KMS-11 (cell line): ENCODE measurements at regions not wholly inside any gene's neighbourhood (a gene's known extent, or its start where the extent isn't known, plus 50 kb on each side); places are given as distances from the start of the nearest gene placed in this dataset.
"Not testable (repeated sequence)": the region's sequence is repeated elsewhere in the genome, so short reads cannot be mapped to it uniquely, and the experiment has no call there.

Experiments
- H2AFZ ChIP-seq: fragments of 200-600 bp; sonication (generic); 2 replicates; pipeline ENCODE4 v1.6.1; 2016; ENCODE audit warnings: antibody characterized with exemption, mixed run types, low read depth
- H3K27ac ChIP-seq: fragments of 200-600 bp; sonication (generic); 2 replicates; pipeline ENCODE4 v1.6.1; 2016; ENCODE audit warnings: mild to moderate bottlenecking, mixed run types
- H3K27me3 ChIP-seq: fragments of 200-600 bp; sonication (generic); 2 replicates; pipeline ENCODE4 v1.6.1; 2017; ENCODE audit warnings: mild to moderate bottlenecking, low read depth, mixed run types, moderate library complexity; ENCODE audit not compliant: insufficient read depth
- H3K36me3 ChIP-seq: fragments of 200-600 bp; sonication (generic); 2 replicates; pipeline ENCODE4 v1.6.1; 2017; ENCODE audit warnings: mild to moderate bottlenecking, mixed run types; ENCODE audit not compliant: insufficient read depth
- H3K4me1 ChIP-seq: fragments of 200-600 bp; sonication (generic); 2 replicates; pipeline ENCODE4 v1.6.1; 2016; ENCODE audit warnings: mild to moderate bottlenecking, low read depth, mixed run types; ENCODE audit not compliant: poor library complexity, severe bottlenecking
- H3K4me2 ChIP-seq: fragments of 200-600 bp; sonication (generic); 2 replicates; pipeline ENCODE4 v1.7.0; 2016; ENCODE audit warnings: mild to moderate bottlenecking, mixed run types
- H3K4me3 ChIP-seq: fragments of 200-600 bp; sonication (generic); IDR thresholded peaks from 2 replicates; pipeline ENCODE4 v1.6.1; 2017; ENCODE audit warnings: low read depth, low read length, mixed read lengths; ENCODE audit not compliant: insufficient read depth
- H3K79me2 ChIP-seq: fragments of 200-600 bp; sonication (generic); 2 replicates; pipeline ENCODE4 v1.6.1; 2016; ENCODE audit warnings: low read depth, mixed run types; ENCODE audit not compliant: insufficient read depth
- H3K9ac ChIP-seq: fragments of 200-600 bp; sonication (generic); 2 replicates; pipeline ENCODE4 v1.6.1; 2016; ENCODE audit warnings: mild to moderate bottlenecking, mixed run types
- H4K20me1 ChIP-seq: fragments of 200-600 bp; sonication (generic); 2 replicates; pipeline ENCODE4 v1.6.1; 2016; ENCODE audit warnings: mild to moderate bottlenecking, mixed run types; ENCODE audit not compliant: insufficient read depth
- CTCF ChIP-seq: fragments of 200-600 bp; sonication (generic); conservative IDR thresholded peaks from 2 replicates; pipeline ENCODE4 v1.6.1; 2017; ENCODE audit warnings: low read depth, mild to moderate bottlenecking, antibody characterized with exemption, low read length, moderate library complexity, mixed read lengths

GRCh38 chr10:31135171-31135570 is 103.5 kb upstream of the ZNF438 start:
- no peak for TF ChIP-seq CTCF
- Histone ChIP-seq H3K4me1 (peaks cover 16% of the 10 kb centered on the region), H3K27me3 (no peaks in the 10 kb centered on the region)

DNA sequence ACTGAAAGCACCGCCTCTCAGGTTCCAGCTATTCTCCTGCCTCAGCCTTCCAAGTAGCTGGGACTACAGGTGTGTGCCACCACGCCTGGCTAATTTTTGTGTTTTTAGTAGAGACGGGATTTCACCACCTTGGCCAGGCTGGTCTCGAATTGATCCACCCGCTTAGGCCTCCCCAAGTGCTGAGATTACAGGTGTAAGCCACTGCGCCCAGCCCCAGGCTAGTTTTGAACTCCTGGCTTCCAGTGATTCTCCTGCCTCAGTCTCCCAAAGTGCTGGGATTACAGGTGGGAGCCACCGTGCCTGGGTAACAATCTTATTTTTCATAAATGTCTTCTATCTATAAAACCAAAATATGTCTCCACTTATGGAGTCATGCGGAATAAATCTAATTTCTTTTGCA is 104.1 kb upstream of the ZNF438 start:
- not testable (repeated sequence) for H3K27ac ChIP-seq, H2AFZ ChIP-seq, H3K79me2 ChIP-seq, H3K9ac ChIP-seq, H3K36me3 ChIP-seq, H4K20me1 ChIP-seq, H3K27me3 ChIP-seq, H3K4me3 ChIP-seq, H3K4me2 ChIP-seq
- peaks cover 16% of the 10 kb centered on the region for H3K4me1 ChIP-seq

More at GRCh38 chr10:31135171-31135570, 103.5 kb upstream of the ZNF438 start:
- no peaks in the 10 kb centered on the region for H3K79me2 ChIP-seq
- no peak overlapping the region; the same call in 1 of the 2 replicates for H3K9ac ChIP-seq
- no peaks in the 10 kb centered on the region for H3K36me3 ChIP-seq
- H3K4me3 ChIP-seq: no peak overlapping the region
- peak overlapping the region; percentile 98 for H3K4me2 ChIP-seq
- H3K27ac ChIP-seq: no peak overlapping the region
- peak overlapping the region; percentile 84; the same call in 1 of the 2 replicates for H2AFZ ChIP-seq
- no peaks in the 10 kb centered on the region for H4K20me1 ChIP-seq

DNA sequence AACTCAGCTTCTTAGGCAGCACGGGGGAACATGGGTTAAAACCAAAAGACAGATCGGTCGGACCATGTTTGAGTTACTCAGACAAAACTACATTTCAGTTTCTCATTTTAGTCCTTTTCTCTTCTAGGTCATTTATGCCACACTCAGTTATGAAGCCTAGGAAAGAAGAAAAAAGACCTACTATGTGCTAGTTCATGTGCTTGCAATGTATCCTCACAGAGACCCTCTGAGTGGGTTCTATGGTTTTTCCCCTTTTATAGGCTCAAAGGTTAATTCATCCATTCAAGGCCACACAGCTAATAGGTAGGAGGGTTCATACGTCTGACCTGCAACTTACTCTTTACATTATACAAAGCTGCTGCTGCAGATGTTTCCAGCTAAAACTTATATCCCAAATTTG is 104.7 kb upstream of the ZNF438 start:
- no peak for TF ChIP-seq CTCF
- Histone ChIP-seq H3K4me1 (peaks cover 16% of the 10 kb centered on the region), H3K4me3 (no peak overlapping the region)

GRCh38 chr10:31136930-31137885 is 105.5 kb upstream of the ZNF438 start:
- no peaks in the 10 kb centered on the region for H3K36me3 ChIP-seq
- H4K20me1 ChIP-seq: no peaks in the 10 kb centered on the region
- no peak overlapping the region for H2AFZ ChIP-seq
- H3K4me1 ChIP-seq: peaks cover 16% of the 10 kb centered on the region
- H3K4me2 ChIP-seq: no peak overlapping the region
- H3K79me2 ChIP-seq: no peaks in the 10 kb centered on the region
- H3K9ac ChIP-seq: no peak overlapping the region
- no peaks in the 10 kb centered on the region for H3K27me3 ChIP-seq
- H3K4me3 ChIP-seq: no peak overlapping the region
- no peak for TF ChIP-seq CTCF
- no peak overlapping the region for H3K27ac ChIP-seq

More for the DNA sequence above, 104.7 kb upstream of the ZNF438 start:
- H3K36me3 ChIP-seq: no peaks in the 10 kb centered on the region
- no peak overlapping the region for H3K27ac ChIP-seq
- H3K4me2 ChIP-seq: no peak overlapping the region
- H2AFZ ChIP-seq: no peak overlapping the region
- H3K79me2 ChIP-seq: no peaks in the 10 kb centered on the region
- no peaks in the 10 kb centered on the region for H3K27me3 ChIP-seq
- no peaks in the 10 kb centered on the region for H4K20me1 ChIP-seq
- H3K9ac ChIP-seq: no peak overlapping the region

DNA sequence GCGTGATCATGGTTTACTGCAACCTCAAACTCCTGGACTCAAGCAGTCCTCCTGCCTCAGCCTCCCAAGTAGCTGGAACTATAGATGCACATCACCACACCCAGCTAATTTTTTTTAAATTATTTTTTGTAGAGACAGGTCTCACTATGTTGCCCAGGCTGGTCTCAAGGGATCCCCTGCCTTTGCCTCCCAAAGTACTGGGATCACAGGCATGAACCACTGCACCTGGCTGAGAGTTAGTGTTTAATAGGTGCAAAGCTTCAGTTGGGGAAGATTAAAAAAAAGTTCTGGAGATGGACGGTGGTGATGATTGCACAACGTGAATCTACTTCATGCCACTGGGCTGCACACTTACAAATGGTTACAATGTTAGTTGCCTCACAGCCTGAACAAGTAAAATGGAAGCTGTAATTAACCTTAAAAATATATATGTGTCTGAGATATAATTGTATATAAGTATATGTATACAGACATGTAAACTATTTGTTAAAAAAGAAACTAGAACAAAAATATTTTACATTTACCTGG is 106.4 kb upstream of the ZNF438 start:
- Histone ChIP-seq H3K4me3 (no peak overlapping the region), H3K4me2 (no peak overlapping the region), H4K20me1 (no peaks in the 10 kb centered on the region), H3K27me3 (no peaks in the 10 kb centered on the region), H3K4me1 (peaks cover 16% of the 10 kb centered on the region), H2AFZ (no peak overlapping the region), H3K27ac (no peak overlapping the region), H3K79me2 (no peaks in the 10 kb centered on the region), H3K36me3 (no peaks in the 10 kb centered on the region), H3K9ac (no peak overlapping the region)
- no peak for TF ChIP-seq CTCF
